Heart left ventricle (tissue), 13 donors: ENCODE measurements at regions not wholly inside any gene's neighbourhood (a gene's known extent, or its start where the extent isn't known, plus 50 kb on each side); places are given as distances from the start of the nearest gene placed in this dataset.

ENCODE experiments used
- CTCF ChIP-seq, 12 donors: fragments of 200-600 bp; sonication (generic) in 4 of 12; IDR thresholded peaks; one replicate each; pipeline versions ENCODE4 v1.5.0 to v1.8.0; 2018 to 2022; ENCODE audit warnings: antibody characterized with exemption in 12 of 12, mild to moderate bottlenecking in 5 of 12
- POLR2A ChIP-seq, 2 donors: fragments of 450-650 bp; IDR thresholded peaks; one replicate each; pipeline ENCODE4 v1.6.1; 2017; ENCODE audit warnings: antibody characterized with exemption in 2 of 2, mild to moderate bottlenecking in 2 of 2, moderate library complexity in 2 of 2
- donor health status: ischemic (EF 13 %, LVEDD 7.1; RV severe dilation, severe dysfunction).
- donor health status: DM: no; HTN: yes; CAD: no.
- donor health status: DM: no; HTN: no; CAD: no.
- donor health status: ischemic (EF 25% LVEDD 6.9; RV normal size, moderate dysfunction).
- donor health status: ischemic (EF 25% LVEDD 5.7; RV mildly dilated, moderate dysfunction).
- donor health status: ischemic (EF 35%, LVEDD 5.7; RV mildly dilated, moderate dysfunction).
- donor health status: nonischemic (EF 11% LVEDD 7.7; RV severe dilation, severe dysfunction).
- donor health status: DM: yes; HTN: yes; CAD: no.
- donor health status: PGD.
- donor health status: ischemic (EF 29% LVEDD 5.4; RV normal size, mild dysfunction).
- donor health status: nonischemic (EF 23%, LVEDD 6.1; RV moderate dilation, normal function).

- TF ChIP-seq CTCF (IDR thresholded peaks at IDR 0.05) (no peak), POLR2A (IDR thresholded peaks at IDR 0.05) (no peak)
Observed at GRCh38 chr2:4678927-4679326, 975.6 kb downstream of the DCDC2C start.
